Karpas-422 (cell line): ENCODE measurements at regions not wholly inside any gene's neighbourhood (a gene's known extent, or its start where the extent isn't known, plus 50 kb on each side); places are given as distances from the start of the nearest gene placed in this dataset.

ENCODE experiments used
- DNase-seq: peaks from one replicate; pipeline ENCODE4 v3.0.0-alpha.2; 2015
- H2AFZ ChIP-seq: fragments of 200-600 bp; sonication (generic); 2 replicates; pipeline ENCODE4 v1.6.1; 2014; ENCODE audit warnings: antibody characterized with exemption, low read length, mixed read lengths
- H3K27ac ChIP-seq: fragments of 200-600 bp; sonication (generic); 2 replicates; pipeline ENCODE4 v1.5.1; 2014; ENCODE audit warnings: mild to moderate bottlenecking, low read length, moderate library complexity
- H3K27me3 ChIP-seq: fragments of 200-600 bp; sonication (generic); 2 replicates; pipeline ENCODE4 v1.6.1; 2014; ENCODE audit warnings: low read length, mixed read lengths
- H3K36me3 ChIP-seq: fragments of 200-600 bp; sonication (generic); 2 replicates; pipeline ENCODE4 v1.6.1; 2014; ENCODE audit warnings: low read length, mixed read lengths; ENCODE audit not compliant: insufficient read depth
- H3K4me1 ChIP-seq: fragments of 200-600 bp; sonication (generic); 2 replicates; pipeline ENCODE4 v1.6.1; 2014; ENCODE audit warnings: mild to moderate bottlenecking, low read length, mixed read lengths
- H3K4me2 ChIP-seq: fragments of 200-600 bp; sonication (generic); 2 replicates; pipeline ENCODE4 v1.6.1; 2014; ENCODE audit warnings: low read length, low read depth, mild to moderate bottlenecking; ENCODE audit not compliant: poor library complexity, severe bottlenecking
- H3K4me3 ChIP-seq: fragments of 200-600 bp; sonication (generic); 2 replicates; pipeline ENCODE4 v1.5.1; 2014; ENCODE audit warnings: mild to moderate bottlenecking, antibody characterized with exemption, low read length, mixed read lengths
- H3K79me2 ChIP-seq: fragments of 200-600 bp; sonication (generic); 2 replicates; pipeline ENCODE4 v1.6.1; 2014; ENCODE audit warnings: mild to moderate bottlenecking, low read length, mixed read lengths
- H3K9ac ChIP-seq: fragments of 200-600 bp; sonication (generic); 2 replicates; pipeline ENCODE4 v1.6.0; 2014; ENCODE audit warnings: low read length
- H3K9me2 ChIP-seq: fragments of 200-600 bp; sonication (generic), shearing (Covaris generic); replicated peaks from 2 replicates; pipeline ENCODE4 v1.6.0; 2014; ENCODE audit warnings: mild to moderate bottlenecking, low read length, moderate library complexity; ENCODE audit not compliant: insufficient read depth
- H3K9me3 ChIP-seq: fragments of 300-700, 200-600 bp; sonication (generic); 2 replicates; pipeline ENCODE4 v1.6.1; 2014; ENCODE audit warnings: low read length, mixed read lengths
- H4K20me1 ChIP-seq: fragments of 200-600 bp; sonication (generic); 2 replicates; pipeline ENCODE4 v1.6.1; 2014; ENCODE audit warnings: mild to moderate bottlenecking, antibody characterized with exemption, low read length, low read depth; ENCODE audit not compliant: insufficient read depth

- Histone ChIP-seq H3K4me3 (no peak overlapping the region), H2AFZ (no peak overlapping the region), H3K4me1 (no peaks in the 10 kb centered on the region), H3K27me3 (no peaks in the 10 kb centered on the region), H3K9me2 (no peaks in the 10 kb centered on the region), H3K79me2 (no peaks in the 10 kb centered on the region), H3K27ac (no peak overlapping the region), H4K20me1 (no peaks in the 10 kb centered on the region), H3K9me3 (no peaks in the 10 kb centered on the region), H3K36me3 (no peaks in the 10 kb centered on the region), H3K4me2 (no peak overlapping the region), H3K9ac (no peak overlapping the region)
- no peak for DNase-seq
These were observed 161.5 kb downstream of the COG6 start for GRCh38 chr13:39816936-39817335.

- H4K20me1 ChIP-seq: no peaks in the 10 kb centered on the region
- no peak overlapping the region for H2AFZ ChIP-seq
- H3K36me3 ChIP-seq: no peaks in the 10 kb centered on the region
- H3K9me3 ChIP-seq: no peaks in the 10 kb centered on the region
- H3K4me1 ChIP-seq: no peaks in the 10 kb centered on the region
- H3K9me2 ChIP-seq: no peaks in the 10 kb centered on the region
- no peak overlapping the region for H3K4me3 ChIP-seq
- no peaks in the 10 kb centered on the region for H3K27me3 ChIP-seq
- DNase-seq: no peak
- no peak overlapping the region for H3K27ac ChIP-seq
- no peak overlapping the region for H3K9ac ChIP-seq
- H3K4me2 ChIP-seq: no peak overlapping the region
- H3K79me2 ChIP-seq: no peaks in the 10 kb centered on the region
These were observed 163.5 kb downstream of the COG6 start for GRCh38 chr13:39818953-39819352.

GRCh38 chr13:39820606-39821005 is 165.1 kb downstream of the COG6 start:
- Histone ChIP-seq H3K27ac (no peak overlapping the region), H3K4me2 (no peak overlapping the region), H3K4me3 (no peak overlapping the region), H2AFZ (no peak overlapping the region), H3K9ac (no peak overlapping the region), H4K20me1 (no peaks in the 10 kb centered on the region), H3K27me3 (no peaks in the 10 kb centered on the region), H3K79me2 (no peaks in the 10 kb centered on the region), H3K9me2 (no peaks in the 10 kb centered on the region), H3K4me1 (no peaks in the 10 kb centered on the region), H3K9me3 (no peaks in the 10 kb centered on the region), H3K36me3 (no peaks in the 10 kb centered on the region)
- DNase-seq: no peak

- Histone ChIP-seq H3K4me3 (no peak overlapping the region), H3K79me2 (no peaks in the 10 kb centered on the region), H4K20me1 (no peaks in the 10 kb centered on the region), H3K27me3 (no peaks in the 10 kb centered on the region), H3K4me2 (no peak overlapping the region), H3K9me3 (no peaks in the 10 kb centered on the region), H3K9me2 (no peaks in the 10 kb centered on the region), H2AFZ (no peak overlapping the region), H3K9ac (no peak overlapping the region), H3K4me1 (no peaks in the 10 kb centered on the region), H3K36me3 (no peaks in the 10 kb centered on the region), H3K27ac (no peak overlapping the region)
- DNase-seq: no peak
These were observed 166.5 kb downstream of the COG6 start for GRCh38 chr13:39821977-39822376.

- Histone ChIP-seq H3K9me3 (no peaks in the 10 kb centered on the region), H3K4me2 (no peak overlapping the region), H3K4me1 (no peaks in the 10 kb centered on the region), H3K27ac (no peak overlapping the region), H3K36me3 (no peaks in the 10 kb centered on the region), H4K20me1 (no peaks in the 10 kb centered on the region), H3K4me3 (no peak overlapping the region), H3K27me3 (no peaks in the 10 kb centered on the region), H3K79me2 (no peaks in the 10 kb centered on the region), H2AFZ (no peak overlapping the region), H3K9ac (no peak overlapping the region), H3K9me2 (no peaks in the 10 kb centered on the region)
- DNase-seq: no peak
These were observed 167.0 kb downstream of the COG6 start for GRCh38 chr13:39822437-39822836.

- no peak for DNase-seq
- Histone ChIP-seq H3K9me3 (no peaks in the 10 kb centered on the region), H3K4me1 (no peaks in the 10 kb centered on the region), H3K9ac (no peak overlapping the region), H3K27ac (no peak overlapping the region), H4K20me1 (no peaks in the 10 kb centered on the region), H3K4me2 (no peak overlapping the region), H2AFZ (no peak overlapping the region), H3K79me2 (no peaks in the 10 kb centered on the region), H3K4me3 (no peak overlapping the region), H3K9me2 (no peaks in the 10 kb centered on the region), H3K27me3 (no peaks in the 10 kb centered on the region), H3K36me3 (no peaks in the 10 kb centered on the region)
These were observed 167.7 kb downstream of the COG6 start for GRCh38 chr13:39823063-39823713.

GRCh38 chr13:39825886-39826285 is 170.4 kb downstream of the COG6 start:
- no peak overlapping the region for H3K4me2 ChIP-seq

GRCh38 chr13:39835253-39835652 is 179.8 kb downstream of the COG6 start:
- H3K4me3 ChIP-seq: no peak overlapping the region
- H3K27me3 ChIP-seq: no peaks in the 10 kb centered on the region
- no peak overlapping the region for H3K4me2 ChIP-seq
- no peak overlapping the region for H3K27ac ChIP-seq
- no peaks in the 10 kb centered on the region; the same call in 1 of the 2 replicates for H3K9me2 ChIP-seq
- H3K36me3 ChIP-seq: no peaks in the 10 kb centered on the region
- no peaks in the 10 kb centered on the region for H3K9me3 ChIP-seq
- H3K4me1 ChIP-seq: no peaks in the 10 kb centered on the region
- no peaks in the 10 kb centered on the region for H4K20me1 ChIP-seq
- no peak for DNase-seq
- H3K79me2 ChIP-seq: no peaks in the 10 kb centered on the region
- no peak overlapping the region for H2AFZ ChIP-seq
- H3K9ac ChIP-seq: no peak overlapping the region

More at GRCh38 chr13:39825886-39826285, 170.4 kb downstream of the COG6 start:
- Histone ChIP-seq H3K27me3 (no peaks in the 10 kb centered on the region), H2AFZ (no peak overlapping the region), H3K9me2 (no peaks in the 10 kb centered on the region), H3K27ac (no peak overlapping the region), H3K4me3 (no peak overlapping the region), H3K4me1 (no peaks in the 10 kb centered on the region), H4K20me1 (no peaks in the 10 kb centered on the region), H3K36me3 (no peaks in the 10 kb centered on the region), H3K9me3 (no peaks in the 10 kb centered on the region), H3K79me2 (no peaks in the 10 kb centered on the region), H3K9ac (no peak overlapping the region)
- DNase-seq: no peak
